PFSK-1 (cell line): ENCODE measurements at regions not wholly inside any gene's neighbourhood (a gene's known extent, or its start where the extent isn't known, plus 50 kb on each side); places are given as distances from the start of the nearest gene placed in this dataset.

ENCODE experiments used
- FOXP2 ChIP-seq: optimal IDR thresholded peaks from 2 replicates; pipeline ENCODE3; 2011; ENCODE audit warnings: borderline replicate concordance, control low read depth, inconsistent platforms; ENCODE audit not compliant: insufficient read depth; ENCODE audit errors: extremely low read length, extremely low read depth
- POLR2AphosphoS5 ChIP-seq: IDR thresholded peaks from 2 replicates; pipeline ENCODE4 v1.6.1; 2012; ENCODE audit warnings: low read depth, mild to moderate bottlenecking, control low read depth, low read length, moderate library complexity
- SIN3A ChIP-seq: IDR thresholded peaks from 2 replicates; pipeline ENCODE4 v1.6.1; 2012; ENCODE audit warnings: mild to moderate bottlenecking, low read length, moderate library complexity, borderline replicate concordance; ENCODE audit not compliant: insufficient read depth
- TAF1 ChIP-seq: IDR thresholded peaks from 2 replicates; pipeline ENCODE4 v1.6.1; 2012; ENCODE audit warnings: low read length, control low read depth, borderline replicate concordance; ENCODE audit not compliant: insufficient read depth
- TF ChIP-seq, protein P1 (sequence below), 2 experiments: IDR thresholded peaks; 2 replicates each; pipeline versions ENCODE4 v1.6.1 to v1.8.0; 2011 to 2012; ENCODE audit warnings: low read depth in 2 of 2, low read length in 2 of 2, control low read depth in 1 of 2, inconsistent platforms in 1 of 2, mild to moderate bottlenecking in 1 of 2, moderate library complexity in 1 of 2; ENCODE audit not compliant: insufficient read depth in 1 of 2

DNA sequence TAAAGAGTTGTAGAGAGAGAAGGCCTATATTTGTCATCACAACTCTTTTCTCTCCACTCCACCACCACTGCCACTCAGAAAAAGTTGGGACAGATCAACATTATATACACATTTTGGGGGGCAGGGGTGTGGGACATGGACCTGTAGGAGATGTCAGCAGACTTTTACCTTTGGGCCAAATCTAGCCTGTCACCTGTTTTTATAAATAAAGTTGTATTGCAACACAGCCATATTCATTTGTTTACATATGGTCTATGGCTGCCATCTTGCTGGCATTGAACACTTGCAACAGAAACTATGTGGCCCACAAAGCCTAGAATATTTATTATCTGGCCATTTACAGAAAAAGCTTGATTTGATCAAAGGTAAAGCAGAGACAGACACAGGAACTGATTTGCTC lies 250.7 kb downstream of the BTG1 start:
- TF ChIP-seq POLR2AphosphoS5 = no peak
- TF ChIP-seq, protein P1, sequence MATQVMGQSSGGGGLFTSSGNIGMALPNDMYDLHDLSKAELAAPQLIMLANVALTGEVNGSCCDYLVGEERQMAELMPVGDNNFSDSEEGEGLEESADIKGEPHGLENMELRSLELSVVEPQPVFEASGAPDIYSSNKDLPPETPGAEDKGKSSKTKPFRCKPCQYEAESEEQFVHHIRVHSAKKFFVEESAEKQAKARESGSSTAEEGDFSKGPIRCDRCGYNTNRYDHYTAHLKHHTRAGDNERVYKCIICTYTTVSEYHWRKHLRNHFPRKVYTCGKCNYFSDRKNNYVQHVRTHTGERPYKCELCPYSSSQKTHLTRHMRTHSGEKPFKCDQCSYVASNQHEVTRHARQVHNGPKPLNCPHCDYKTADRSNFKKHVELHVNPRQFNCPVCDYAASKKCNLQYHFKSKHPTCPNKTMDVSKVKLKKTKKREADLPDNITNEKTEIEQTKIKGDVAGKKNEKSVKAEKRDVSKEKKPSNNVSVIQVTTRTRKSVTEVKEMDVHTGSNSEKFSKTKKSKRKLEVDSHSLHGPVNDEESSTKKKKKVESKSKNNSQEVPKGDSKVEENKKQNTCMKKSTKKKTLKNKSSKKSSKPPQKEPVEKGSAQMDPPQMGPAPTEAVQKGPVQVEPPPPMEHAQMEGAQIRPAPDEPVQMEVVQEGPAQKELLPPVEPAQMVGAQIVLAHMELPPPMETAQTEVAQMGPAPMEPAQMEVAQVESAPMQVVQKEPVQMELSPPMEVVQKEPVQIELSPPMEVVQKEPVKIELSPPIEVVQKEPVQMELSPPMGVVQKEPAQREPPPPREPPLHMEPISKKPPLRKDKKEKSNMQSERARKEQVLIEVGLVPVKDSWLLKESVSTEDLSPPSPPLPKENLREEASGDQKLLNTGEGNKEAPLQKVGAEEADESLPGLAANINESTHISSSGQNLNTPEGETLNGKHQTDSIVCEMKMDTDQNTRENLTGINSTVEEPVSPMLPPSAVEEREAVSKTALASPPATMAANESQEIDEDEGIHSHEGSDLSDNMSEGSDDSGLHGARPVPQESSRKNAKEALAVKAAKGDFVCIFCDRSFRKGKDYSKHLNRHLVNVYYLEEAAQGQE (IDR thresholded peaks at IDR 0.05; ENCODE audit: insufficient read depth in 1 of 2, low read depth in 2 of 2, low read length in 2 of 2) = no peak
- TF ChIP-seq SIN3A = no peak
- TF ChIP-seq TAF1 = no peak
- TF ChIP-seq FOXP2 = no peak

DNA sequence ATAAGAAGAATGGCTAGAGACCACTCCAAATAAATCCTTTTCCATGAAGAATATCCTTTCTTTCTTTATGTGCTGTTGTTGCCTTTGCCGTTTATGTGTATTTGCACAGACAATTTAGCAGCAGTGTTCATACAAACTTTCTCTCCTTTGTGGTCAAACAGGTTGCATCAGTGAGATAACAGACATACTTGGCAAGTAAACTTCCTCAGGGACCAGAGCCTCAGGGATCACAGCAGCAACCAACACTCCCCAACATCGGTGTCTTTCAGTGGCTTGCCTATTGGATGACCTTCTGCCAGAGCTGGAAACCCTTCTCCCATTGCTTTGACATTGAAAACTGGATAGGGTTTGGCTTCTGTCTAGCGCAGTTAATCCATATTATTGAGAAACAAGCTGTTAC lies 252.2 kb downstream of the BTG1 start:
- TF ChIP-seq FOXP2 (no peak), POLR2AphosphoS5 (no peak), SIN3A (no peak), TAF1 (no peak)
- TF ChIP-seq, protein P1 (IDR thresholded peaks at IDR 0.05; ENCODE audit: insufficient read depth in 1 of 2, low read depth in 2 of 2, low read length in 2 of 2) = no peak

DNA sequence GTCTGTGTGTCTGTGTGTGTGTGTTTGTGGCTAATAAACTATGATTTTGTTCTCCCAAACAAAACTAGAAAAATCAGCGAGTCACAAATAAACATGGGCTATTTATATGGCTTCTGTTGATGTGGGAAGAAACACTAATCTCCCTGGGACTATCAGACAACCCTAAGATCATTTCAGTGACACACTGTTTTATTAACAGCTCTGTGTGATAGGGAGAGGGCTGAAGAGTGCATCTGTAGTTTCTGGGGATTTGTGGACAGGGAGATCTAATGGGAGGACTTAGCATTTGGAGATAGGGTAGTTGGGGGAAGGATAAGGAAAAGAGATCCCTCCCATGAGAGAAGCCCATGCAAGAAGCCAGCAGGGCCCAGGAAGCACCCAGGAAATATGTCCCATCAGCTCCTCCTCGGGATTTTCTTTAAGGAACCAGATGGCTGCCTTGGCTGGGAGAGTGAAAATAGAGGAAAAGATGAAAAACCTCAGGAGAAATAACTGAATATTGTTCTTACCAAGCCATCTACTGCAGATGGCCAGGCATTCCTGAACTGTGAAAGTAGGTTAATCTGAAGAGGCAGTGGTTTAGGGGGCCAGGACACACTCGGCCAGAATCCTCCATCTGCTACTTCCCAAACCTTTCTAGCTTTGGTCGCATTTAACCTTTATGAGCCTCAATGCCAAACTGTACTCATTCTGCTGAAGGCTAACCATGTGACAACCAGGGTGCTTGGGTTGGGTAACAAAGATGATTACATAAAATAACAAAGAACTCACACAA lies 253.4 kb downstream of the BTG1 start:
- TF ChIP-seq, protein P1 (IDR thresholded peaks at IDR 0.05; ENCODE audit: insufficient read depth in 1 of 2, low read depth in 2 of 2, low read length in 2 of 2) = no peak
- TF ChIP-seq SIN3A = no peak
- TF ChIP-seq TAF1 = no peak
- no peak for TF ChIP-seq FOXP2
- TF ChIP-seq POLR2AphosphoS5 = no peak

DNA sequence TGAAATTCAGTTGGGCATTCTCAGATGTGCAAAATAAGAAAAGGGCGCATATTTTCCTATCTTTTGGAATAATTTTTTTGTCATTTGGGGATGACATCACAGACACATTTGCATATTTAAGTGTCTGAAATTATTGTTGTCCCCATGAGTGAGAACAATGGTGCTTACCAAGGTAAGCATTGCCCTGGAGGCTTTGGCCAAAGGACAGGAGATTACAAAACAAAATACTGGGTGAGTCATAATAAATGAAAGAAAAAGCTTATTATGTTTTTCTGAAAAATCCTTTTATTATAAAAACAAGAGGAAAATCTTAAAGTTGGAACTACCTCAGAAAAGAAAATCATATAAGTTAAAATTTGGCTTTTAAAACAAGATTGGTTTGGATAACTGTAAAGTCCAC lies 254.9 kb downstream of the BTG1 start:
- TF ChIP-seq POLR2AphosphoS5 (no peak), SIN3A (no peak), TAF1 (no peak), FOXP2 (no peak)
- TF ChIP-seq, protein P1 (IDR thresholded peaks at IDR 0.05; ENCODE audit: insufficient read depth in 1 of 2, low read depth in 2 of 2, low read length in 2 of 2) = no peak
